WTC11 (cell line): ENCODE measurements at regions not wholly inside any gene's neighbourhood (a gene's known extent, or its start where the extent isn't known, plus 50 kb on each side); places are given as distances from the start of the nearest gene placed in this dataset.

Experiments
- ATAC-seq: fragments of 200-7000 bp; cut with Tn5 transposase; 2 replicates; pipeline ENCODE4 v1.10.0; 2021; ENCODE audit warnings: mild to moderate bottlenecking, moderate library complexity
- CTCF ChIA-PET: fragments of 300-600 bp; sonication (Branson Sonifier 250); formaldehyde crosslinking; loops from one replicate; lab custom pipeline; 2021; ENCODE audit warnings: antibody characterized with exemption; lab: Charles Lee
- POLR2A ChIA-PET: fragments of 350-600 bp; sonication (Branson Sonifier 250); formaldehyde crosslinking; loops from one replicate; lab custom pipeline; 2021; ENCODE audit warnings: antibody characterized with exemption; lab: Charles Lee
- DNase-seq: peaks from one replicate; pipeline ENCODE4 v3.0.0; 2021; ENCODE audit warnings: low spot score
- H3K27ac Mint-ChIP-seq: 2 replicates; pipeline ENCODE4 v1.8.0; 2021; ENCODE audit warnings: mixed read lengths
- H3K27me3 Mint-ChIP-seq: 2 replicates; pipeline ENCODE4 v1.8.0; 2021; ENCODE audit warnings: low read depth, mild to moderate bottlenecking, moderate library complexity, mixed read lengths
- H3K36me3 Mint-ChIP-seq: 2 replicates; pipeline ENCODE4 v1.8.0; 2021; ENCODE audit warnings: mixed read lengths
- H3K4me1 Mint-ChIP-seq: 2 replicates; pipeline ENCODE4 v1.8.0; 2022; ENCODE audit warnings: mixed read lengths
- H3K4me3 Mint-ChIP-seq: 2 replicates; pipeline ENCODE4 v1.8.0; 2021; ENCODE audit warnings: mild to moderate bottlenecking, moderate library complexity, mixed read lengths
- H3K9me3 Mint-ChIP-seq: 2 replicates; pipeline ENCODE4 v1.8.0; 2021; ENCODE audit warnings: mixed read lengths
- ATF1 ChIP-seq: sonication (generic); formaldehyde crosslinking; IDR thresholded peaks from 2 replicates; pipeline ENCODE4 v1.8.1; 2023; ENCODE audit warnings: mild to moderate bottlenecking, moderate library complexity, missing genetic modification reagents
- CBFB ChIP-seq: sonication (generic); formaldehyde crosslinking; IDR thresholded peaks from 2 replicates; pipeline ENCODE4 v1.8.1; 2022; ENCODE audit warnings: mild to moderate bottlenecking, low read depth, missing genetic modification reagents
- CREM ChIP-seq: sonication (generic); formaldehyde crosslinking; IDR thresholded peaks from 2 replicates; pipeline ENCODE4 v1.8.1; 2022; ENCODE audit warnings: mild to moderate bottlenecking, missing genetic modification reagents, moderate library complexity
- CTCF ChIP-seq: fragments of 200-600 bp; IDR thresholded peaks from 2 replicates; pipeline ENCODE4 v1.8.0; 2022; ENCODE audit warnings: antibody characterized with exemption
- ESRRA ChIP-seq: sonication (generic); formaldehyde crosslinking; IDR thresholded peaks from 2 replicates; pipeline ENCODE4 v1.8.1; 2022; ENCODE audit warnings: mild to moderate bottlenecking, missing genetic modification reagents, borderline replicate concordance
- ETV6 ChIP-seq: sonication (generic); formaldehyde crosslinking; IDR thresholded peaks from 2 replicates; pipeline ENCODE4 v1.8.1; 2022; ENCODE audit warnings: mild to moderate bottlenecking, missing genetic modification reagents
- FOXK1 ChIP-seq: sonication (generic); formaldehyde crosslinking; IDR thresholded peaks from 2 replicates; pipeline ENCODE4 v1.8.0; 2022; ENCODE audit warnings: mild to moderate bottlenecking, moderate library complexity, missing genetic modification reagents
- GTF2I ChIP-seq: fragments of 250-450 bp; sonication (Bioruptor Pico); conservative IDR thresholded peaks from 2 replicates; pipeline ENCODE4 v1.4.0; 2021; ENCODE audit warnings: mild to moderate bottlenecking
- MXD4 ChIP-seq: fragments of 250-450 bp; sonication (Bioruptor Pico); IDR thresholded peaks from 2 replicates; pipeline ENCODE4 v1.8.0; 2021; ENCODE audit warnings: mild to moderate bottlenecking, moderate library complexity, borderline replicate concordance
- NR1H2 ChIP-seq: sonication (generic); formaldehyde crosslinking; IDR thresholded peaks from 2 replicates; pipeline ENCODE4 v1.9.0; 2021; ENCODE audit warnings: mild to moderate bottlenecking, moderate library complexity, missing genetic modification reagents
- RELA ChIP-seq: sonication (generic); formaldehyde crosslinking; IDR thresholded peaks from 2 replicates; pipeline ENCODE4 v1.8.1; 2022; ENCODE audit warnings: missing genetic modification reagents, mild to moderate bottlenecking, borderline replicate concordance
- SMAD4 ChIP-seq: sonication (generic); formaldehyde crosslinking; IDR thresholded peaks from 2 replicates; pipeline ENCODE4 v1.8.0; 2022; ENCODE audit warnings: mild to moderate bottlenecking, missing genetic modification reagents
- STAT6 ChIP-seq: sonication (generic); formaldehyde crosslinking; conservative IDR thresholded peaks from 2 replicates; pipeline ENCODE4 v1.8.1; 2023; ENCODE audit warnings: mild to moderate bottlenecking, low read depth, missing genetic modification reagents, moderate library complexity
- TEAD1 ChIP-seq: sonication (generic); formaldehyde crosslinking; IDR thresholded peaks from 2 replicates; pipeline ENCODE4 v1.8.0; 2022; ENCODE audit warnings: mild to moderate bottlenecking, missing genetic modification reagents
- TEAD4 ChIP-seq: sonication (generic); formaldehyde crosslinking; IDR thresholded peaks from 2 replicates; pipeline ENCODE4 v1.8.0; 2022; ENCODE audit warnings: mild to moderate bottlenecking, missing genetic modification reagents
- ZBTB21 ChIP-seq: sonication (generic); formaldehyde crosslinking; IDR thresholded peaks from 2 replicates; pipeline ENCODE4 v1.8.1; 2023; ENCODE audit warnings: mild to moderate bottlenecking, missing genetic modification reagents, borderline replicate concordance
- ZNF138 ChIP-seq: sonication (generic); formaldehyde crosslinking; conservative IDR thresholded peaks from 2 replicates; pipeline ENCODE4 v1.8.1; 2022; ENCODE audit warnings: mild to moderate bottlenecking, moderate library complexity, missing genetic modification reagents
- ZNF416 ChIP-seq: fragments of 250-450 bp; sonication (Bioruptor Pico); IDR thresholded peaks from 2 replicates; pipeline ENCODE4 v1.9.0; 2021; ENCODE audit warnings: mild to moderate bottlenecking, inconsistent platforms
- TF ChIP-seq, protein P1 (sequence below): sonication (generic); formaldehyde crosslinking; IDR thresholded peaks from 2 replicates; pipeline ENCODE4 v1.8.1; 2022; ENCODE audit warnings: mild to moderate bottlenecking, moderate library complexity, missing genetic modification reagents
- TF ChIP-seq, protein P2 (sequence below): sonication (generic); formaldehyde crosslinking; conservative IDR thresholded peaks from 2 replicates; pipeline ENCODE4 v1.8.1; 2022; ENCODE audit warnings: mild to moderate bottlenecking, missing genetic modification reagents
- TF ChIP-seq, protein P3 (sequence below): fragments of 250-450 bp; sonication (Bioruptor Pico); IDR thresholded peaks from 2 replicates; pipeline ENCODE4 v2.1.2; 2022; ENCODE audit warnings: mild to moderate bottlenecking, moderate library complexity
- TF ChIP-seq, protein P4 (sequence below): sonication (generic); formaldehyde crosslinking; IDR thresholded peaks from 2 replicates; pipeline ENCODE4 v1.8.1; 2023; ENCODE audit warnings: mild to moderate bottlenecking, missing genetic modification reagents, moderate library complexity
- TF ChIP-seq, protein P5 (sequence below): sonication (generic); formaldehyde crosslinking; IDR thresholded peaks from 2 replicates; pipeline ENCODE4 v1.8.0; 2022; ENCODE audit warnings: mild to moderate bottlenecking, missing genetic modification reagents
- TF ChIP-seq, protein P6 (sequence below): sonication (generic); formaldehyde crosslinking; IDR thresholded peaks from 2 replicates; pipeline ENCODE4 v1.8.0; 2022; ENCODE audit warnings: mild to moderate bottlenecking, missing genetic modification reagents
- TF ChIP-seq, protein P7 (sequence below): sonication (generic); formaldehyde crosslinking; IDR thresholded peaks from 2 replicates; pipeline ENCODE4 v1.8.1; 2022; ENCODE audit warnings: mild to moderate bottlenecking, missing genetic modification reagents, moderate library complexity, borderline replicate concordance

DNA sequence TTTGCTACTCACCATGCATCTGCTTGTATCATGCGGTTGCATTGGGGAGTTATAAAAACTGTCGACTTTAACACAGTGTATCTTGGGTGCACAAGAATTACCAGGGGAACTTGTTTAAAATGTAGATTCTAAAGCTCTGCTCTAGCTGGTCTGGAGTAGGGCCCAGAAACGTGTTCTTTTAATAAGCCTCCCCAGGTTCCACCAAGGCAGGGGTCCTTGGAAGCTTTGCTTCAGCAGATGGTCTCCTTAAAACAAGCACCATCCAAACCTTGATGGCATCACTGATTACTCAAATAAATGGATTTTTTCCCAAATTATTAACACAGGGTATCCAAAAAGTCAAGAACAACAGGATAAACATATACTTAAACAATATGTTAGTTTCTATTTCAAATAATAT, 120.2 kb upstream of the NDP start:
- DNase-seq (no peak), ATAC-seq (no peak)
- ChIA-PET POLR2A (no interaction called here), CTCF (no interaction called here)
- TF ChIP-seq STAT6 = no peak
- TF ChIP-seq, protein P1, sequence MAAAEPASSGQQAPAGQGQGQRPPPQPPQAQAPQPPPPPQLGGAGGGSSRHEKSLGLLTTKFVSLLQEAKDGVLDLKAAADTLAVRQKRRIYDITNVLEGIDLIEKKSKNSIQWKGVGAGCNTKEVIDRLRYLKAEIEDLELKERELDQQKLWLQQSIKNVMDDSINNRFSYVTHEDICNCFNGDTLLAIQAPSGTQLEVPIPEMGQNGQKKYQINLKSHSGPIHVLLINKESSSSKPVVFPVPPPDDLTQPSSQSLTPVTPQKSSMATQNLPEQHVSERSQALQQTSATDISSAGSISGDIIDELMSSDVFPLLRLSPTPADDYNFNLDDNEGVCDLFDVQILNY = no peak
- TF ChIP-seq ATF1 = no peak
- TF ChIP-seq SMAD4 (CRISPR knock-in tag) = no peak
- TF ChIP-seq, protein P2, sequence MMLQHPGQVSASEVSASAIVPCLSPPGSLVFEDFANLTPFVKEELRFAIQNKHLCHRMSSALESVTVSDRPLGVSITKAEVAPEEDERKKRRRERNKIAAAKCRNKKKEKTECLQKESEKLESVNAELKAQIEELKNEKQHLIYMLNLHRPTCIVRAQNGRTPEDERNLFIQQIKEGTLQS (CRISPR knock-in tag) = no peak
- no peak for TF ChIP-seq MXD4 (CRISPR knock-in tag)
- no peak for TF ChIP-seq CBFB (CRISPR knock-in tag)
- no peak for TF ChIP-seq RELA (CRISPR knock-in tag)
- TF ChIP-seq, protein P3, sequence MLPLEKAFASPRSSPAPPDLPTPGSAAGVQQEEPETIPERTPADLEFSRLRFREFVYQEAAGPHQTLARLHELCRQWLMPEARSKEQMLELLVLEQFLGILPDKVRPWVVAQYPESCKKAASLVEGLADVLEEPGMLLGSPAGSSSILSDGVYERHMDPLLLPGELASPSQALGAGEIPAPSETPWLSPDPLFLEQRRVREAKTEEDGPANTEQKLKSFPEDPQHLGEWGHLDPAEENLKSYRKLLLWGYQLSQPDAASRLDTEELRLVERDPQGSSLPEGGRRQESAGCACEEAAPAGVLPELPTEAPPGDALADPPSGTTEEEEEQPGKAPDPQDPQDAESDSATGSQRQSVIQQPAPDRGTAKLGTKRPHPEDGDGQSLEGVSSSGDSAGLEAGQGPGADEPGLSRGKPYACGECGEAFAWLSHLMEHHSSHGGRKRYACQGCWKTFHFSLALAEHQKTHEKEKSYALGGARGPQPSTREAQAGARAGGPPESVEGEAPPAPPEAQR (CRISPR knock-in tag) = no peak
- no peak for TF ChIP-seq ESRRA (CRISPR knock-in tag)
- no peak for TF ChIP-seq TEAD4 (CRISPR knock-in tag)
- TF ChIP-seq CTCF = no peak
- no peak for TF ChIP-seq GTF2I
- no peak overlapping the region for H3K27ac Mint-ChIP-seq
- no peaks in the 10 kb centered on the region for H3K36me3 Mint-ChIP-seq
- no peaks in the 10 kb centered on the region for H3K9me3 Mint-ChIP-seq
- H3K4me1 Mint-ChIP-seq = no peaks in the 10 kb centered on the region
- no peak overlapping the region for H3K4me3 Mint-ChIP-seq
- H3K27me3 Mint-ChIP-seq = no peaks in the 10 kb centered on the region

GRCh38 chrX:44092778-44093177, 119.6 kb upstream of the NDP start:
- H3K36me3 Mint-ChIP-seq = no peaks in the 10 kb centered on the region
- ATAC-seq = no peak
- no peak for TF ChIP-seq ZBTB21 (CRISPR knock-in tag)
- no peak for TF ChIP-seq ZNF416 (CRISPR knock-in tag)
- TF ChIP-seq NR1H2 (CRISPR knock-in tag) = no peak
- no peak for TF ChIP-seq TEAD1 (CRISPR knock-in tag)
- TF ChIP-seq, protein P4, sequence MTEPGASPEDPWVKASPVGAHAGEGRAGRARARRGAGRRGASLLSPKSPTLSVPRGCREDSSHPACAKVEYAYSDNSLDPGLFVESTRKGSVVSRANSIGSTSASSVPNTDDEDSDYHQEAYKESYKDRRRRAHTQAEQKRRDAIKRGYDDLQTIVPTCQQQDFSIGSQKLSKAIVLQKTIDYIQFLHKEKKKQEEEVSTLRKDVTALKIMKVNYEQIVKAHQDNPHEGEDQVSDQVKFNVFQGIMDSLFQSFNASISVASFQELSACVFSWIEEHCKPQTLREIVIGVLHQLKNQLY (CRISPR knock-in tag) = no peak
- no peak for TF ChIP-seq ZNF138 (CRISPR knock-in tag)
- TF ChIP-seq, protein P5, sequence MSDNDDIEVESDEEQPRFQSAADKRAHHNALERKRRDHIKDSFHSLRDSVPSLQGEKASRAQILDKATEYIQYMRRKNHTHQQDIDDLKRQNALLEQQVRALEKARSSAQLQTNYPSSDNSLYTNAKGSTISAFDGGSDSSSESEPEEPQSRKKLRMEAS = no peak
- no peak for TF ChIP-seq ETV6 (CRISPR knock-in tag)
- no peak for TF ChIP-seq TEAD4 (CRISPR knock-in tag)
- TF ChIP-seq CBFB (CRISPR knock-in tag) = no peak
- no peak for TF ChIP-seq FOXK1 (CRISPR knock-in tag)
- TF ChIP-seq CREM (CRISPR knock-in tag) = no peak
- TF ChIP-seq, protein P6, sequence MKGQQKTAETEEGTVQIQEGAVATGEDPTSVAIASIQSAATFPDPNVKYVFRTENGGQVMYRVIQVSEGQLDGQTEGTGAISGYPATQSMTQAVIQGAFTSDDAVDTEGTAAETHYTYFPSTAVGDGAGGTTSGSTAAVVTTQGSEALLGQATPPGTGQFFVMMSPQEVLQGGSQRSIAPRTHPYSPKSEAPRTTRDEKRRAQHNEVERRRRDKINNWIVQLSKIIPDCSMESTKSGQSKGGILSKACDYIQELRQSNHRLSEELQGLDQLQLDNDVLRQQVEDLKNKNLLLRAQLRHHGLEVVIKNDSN (CRISPR knock-in tag) = no peak
- TF ChIP-seq, protein P7, sequence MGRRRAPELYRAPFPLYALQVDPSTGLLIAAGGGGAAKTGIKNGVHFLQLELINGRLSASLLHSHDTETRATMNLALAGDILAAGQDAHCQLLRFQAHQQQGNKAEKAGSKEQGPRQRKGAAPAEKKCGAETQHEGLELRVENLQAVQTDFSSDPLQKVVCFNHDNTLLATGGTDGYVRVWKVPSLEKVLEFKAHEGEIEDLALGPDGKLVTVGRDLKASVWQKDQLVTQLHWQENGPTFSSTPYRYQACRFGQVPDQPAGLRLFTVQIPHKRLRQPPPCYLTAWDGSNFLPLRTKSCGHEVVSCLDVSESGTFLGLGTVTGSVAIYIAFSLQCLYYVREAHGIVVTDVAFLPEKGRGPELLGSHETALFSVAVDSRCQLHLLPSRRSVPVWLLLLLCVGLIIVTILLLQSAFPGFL (CRISPR knock-in tag) = no peak

More at GRCh38 chrX:44092778-44093177, 119.6 kb upstream of the NDP start:
- Mint-ChIP-seq H3K27ac (no peak overlapping the region), H3K4me3 (no peak overlapping the region), H3K27me3 (no peaks in the 10 kb centered on the region), H3K4me1 (no peaks in the 10 kb centered on the region), H3K9me3 (no peaks in the 10 kb centered on the region)
- ChIA-PET CTCF (no interaction called here), POLR2A (no interaction called here)
- DNase-seq = no peak
